Small intestine (tissue), 7 donors: ENCODE measurements at regions not wholly inside any gene's neighbourhood (a gene's known extent, or its start where the extent isn't known, plus 50 kb on each side); places are given as distances from the start of the nearest gene placed in this dataset.

Source experiments
- DNase-seq, 2 donors: peaks; one replicate each; pipeline versions ENCODE4 v3.0.0 to v3.0.0-alpha.2; 2013
- FAIRE-seq: peaks from 2 replicates; lab custom pipeline; 2012; peaks lifted over from hg19 to GRCh38; lab: Jason Lieb, UNC
- H3K27ac ChIP-seq, 3 donors: one replicate each; pipeline ENCODE4 v1.5.1; 2013; ENCODE audit warnings: low read length in 2 of 3, mild to moderate bottlenecking in 2 of 3, control low read depth in 1 of 3, inconsistent platforms in 1 of 3, low read depth in 1 of 3, moderate library complexity in 1 of 3
- H3K27me3 ChIP-seq, 3 donors: one replicate each; pipeline ENCODE4 v1.6.1; 2013; ENCODE audit warnings: low read length in 3 of 3, inconsistent platforms in 1 of 3; ENCODE audit not compliant: control insufficient read depth in 3 of 3, insufficient read depth in 3 of 3
- H3K36me3 ChIP-seq, 3 donors: one replicate each; pipeline ENCODE4 v1.6.1; 2013; ENCODE audit warnings: low read length in 3 of 3, inconsistent platforms in 1 of 3, low read depth in 1 of 3, mild to moderate bottlenecking in 1 of 3, moderate library complexity in 1 of 3; ENCODE audit not compliant: control insufficient read depth in 3 of 3, insufficient read depth in 2 of 3
- H3K4me1 ChIP-seq, 3 donors: one replicate each; pipeline ENCODE4 v1.6.1; 2013; ENCODE audit warnings: low read length in 2 of 3, inconsistent platforms in 1 of 3, low read depth in 1 of 3, mild to moderate bottlenecking in 1 of 3, moderate library complexity in 1 of 3; ENCODE audit not compliant: control insufficient read depth in 3 of 3, insufficient read depth in 2 of 3
- H3K4me3 ChIP-seq, 3 donors: one replicate each; pipeline ENCODE4 v1.5.1; 2013; ENCODE audit warnings: low read length in 3 of 3, control low read depth in 1 of 3, inconsistent platforms in 1 of 3, low read depth in 1 of 3, mild to moderate bottlenecking in 1 of 3, moderate library complexity in 1 of 3
- H3K9me3 ChIP-seq, 2 donors: one replicate each; pipeline ENCODE4 v1.6.1; 2013; ENCODE audit warnings: low read depth in 1 of 2, low read length in 1 of 2; ENCODE audit not compliant: control insufficient read depth in 2 of 2, insufficient read depth in 1 of 2
- WGBS, 3 donors: extraction: QIAGEN DNeasy Blood & Tissue Kit; methylation state at CpG; one replicate each; pipeline ENCODE4 v1.1.7; 2013; 5-methylcytosine and 5-hydroxymethylcytosine counted together
- donor health status: healthy with polysubstance abuse.
- donor health status: control.
- donor health status: control.
- donor health status: Bipolar disorder and iron deficiency.
- donor health status: healthy.

- H3K27me3 ChIP-seq = no peaks in the 10 kb centered on the region
- no peaks in the 10 kb centered on the region for H3K36me3 ChIP-seq
- DNase-seq (no peak), FAIRE-seq (no peak)
- H3K9me3 ChIP-seq = no peaks in the 10 kb centered on the region
- no peak overlapping the region for H3K27ac ChIP-seq
- no peaks in the 10 kb centered on the region for H3K4me1 ChIP-seq
- H3K4me3 ChIP-seq = no peak overlapping the region
- 88 to 91% (median 90%) methylated on average over 3 of the region's 3 CpGs for WGBS, 3 donors
Measured at GRCh38 chr14:53514197-53514596, 361.1 kb upstream of the DDHD1 start.

- Histone ChIP-seq H3K27me3 (no peaks in the 10 kb centered on the region), H3K9me3 (no peaks in the 10 kb centered on the region), H3K4me3 (no peak overlapping the region), H3K27ac (peak overlapping the region in 1 of 3 donors; percentile 43), H3K4me1 (no peaks in the 10 kb centered on the region), H3K36me3 (no peaks in the 10 kb centered on the region)
- DNase-seq = no peak
- no peak for FAIRE-seq
Measured at GRCh38 chr14:53510281-53510912, 357.3 kb upstream of the DDHD1 start.

GRCh38 chr14:53509276-53510244 lies 356.4 kb upstream of the DDHD1 start:
- DNase-seq = peak in 1 of 2 donors; percentile 30
- 62 to 77% (median 73%) methylated on average over 11 of the region's 11 CpGs for WGBS, 3 donors
- Histone ChIP-seq H3K27me3 (no peaks in the 10 kb centered on the region), H3K27ac (peak overlapping the region in 2 of 3 donors; percentile 52 to 75), H3K4me3 (no peak overlapping the region), H3K9me3 (peaks cover 0 to 2% of the 10 kb centered on the region in 2 donors), H3K4me1 (no peaks in the 10 kb centered on the region), H3K36me3 (no peaks in the 10 kb centered on the region)
- no peak for FAIRE-seq

GRCh38 chr14:53501361-53502211 lies 348.5 kb upstream of the DDHD1 start:
- FAIRE-seq (no peak), DNase-seq (no peak)
- Histone ChIP-seq H3K27ac (no peak overlapping the region), H3K27me3 (no peaks in the 10 kb centered on the region), H3K36me3 (no peaks in the 10 kb centered on the region), H3K4me3 (no peak overlapping the region), H3K4me1 (no peaks in the 10 kb centered on the region), H3K9me3 (peaks cover 0 to 8% of the 10 kb centered on the region in 2 donors)
- 48 to 64% (median 54%) methylated on average over 3 of the region's 3 CpGs for WGBS, 3 donors

GRCh38 chr14:53500191-53500590 lies 347.1 kb upstream of the DDHD1 start:
- 87 to 96% (median 90%) methylated on average over 1 of the region's 1 CpG for whole genome bisulfite sequencing, 3 donors
- H3K4me3 ChIP-seq = no peak overlapping the region
- H3K27ac ChIP-seq = no peak overlapping the region
- DNase-seq (no peak), FAIRE-seq (no peak)
- no peaks in the 10 kb centered on the region for H3K36me3 ChIP-seq
- H3K4me1 ChIP-seq = no peaks in the 10 kb centered on the region
- H3K27me3 ChIP-seq = no peaks in the 10 kb centered on the region
- H3K9me3 ChIP-seq = peaks cover 0 to 8% of the 10 kb centered on the region in 2 donors

- FAIRE-seq = no peak
- Histone ChIP-seq H3K27me3 (no peaks in the 10 kb centered on the region), H3K4me3 (no peak overlapping the region), H3K36me3 (no peaks in the 10 kb centered on the region), H3K4me1 (no peaks in the 10 kb centered on the region), H3K9me3 (no peaks in the 10 kb centered on the region), H3K27ac (no peak overlapping the region)
- DNase-seq = no peak
- 86 to 94% (median 89%) methylated on average over 2 of the region's 2 CpGs for WGBS, 3 donors
Measured at GRCh38 chr14:53496668-53497067, 343.5 kb upstream of the DDHD1 start.

- FAIRE-seq = no peak
- H3K27ac ChIP-seq = no peak overlapping the region
Measured at GRCh38 chr14:53495846-53496343, 342.8 kb upstream of the DDHD1 start.

GRCh38 chr14:53494587-53494986 lies 341.5 kb upstream of the DDHD1 start:
- WGBS, 3 donors = 58 to 68% (median 63%) methylated on average over 1 of the region's 1 CpG
- Histone ChIP-seq H3K36me3 (no peaks in the 10 kb centered on the region), H3K4me3 (no peak overlapping the region), H3K27ac (no peak overlapping the region), H3K4me1 (no peaks in the 10 kb centered on the region), H3K9me3 (no peaks in the 10 kb centered on the region), H3K27me3 (no peaks in the 10 kb centered on the region)
- FAIRE-seq = no peak
- DNase-seq = no peak

More at GRCh38 chr14:53495846-53496343, 342.8 kb upstream of the DDHD1 start:
- DNase-seq = no peak
- no peaks in the 10 kb centered on the region for H3K27me3 ChIP-seq
- H3K4me1 ChIP-seq = no peaks in the 10 kb centered on the region
- H3K4me3 ChIP-seq = no peak overlapping the region
- no peaks in the 10 kb centered on the region for H3K9me3 ChIP-seq
- H3K36me3 ChIP-seq = no peaks in the 10 kb centered on the region
- 85 to 93% (median 90%) methylated on average over 9 of the region's 9 CpGs for WGBS, 3 donors
